Thymus (tissue), 11 donors: ENCODE measurements at regions not wholly inside any gene's neighbourhood (a gene's known extent, or its start where the extent isn't known, plus 50 kb on each side); places are given as distances from the start of the nearest gene placed in this dataset.

ENCODE experiments used
- DNase-seq, 9 donors: peaks; one replicate each; pipeline ENCODE4 v3.0.0-alpha.2; 2013; ENCODE audit warnings: low spot score in 9 of 9, low read depth in 6 of 9, missing footprints in 1 of 9
- H3K27ac ChIP-seq, 2 donors: one replicate each; pipeline ENCODE4 v1.5.1; 2013; ENCODE audit warnings: control low read depth in 1 of 2, low read depth in 1 of 2, low read length in 1 of 2, mild to moderate bottlenecking in 1 of 2, moderate library complexity in 1 of 2
- H3K27me3 ChIP-seq, 2 donors: one replicate each; pipeline ENCODE4 v1.5.1; 2013; ENCODE audit warnings: low read length in 1 of 2; ENCODE audit not compliant: control insufficient read depth in 2 of 2, insufficient read depth in 1 of 2
- H3K36me3 ChIP-seq, 2 donors: one replicate each; pipeline ENCODE4 v1.5.1; 2013; ENCODE audit warnings: low read length in 1 of 2, mild to moderate bottlenecking in 1 of 2, moderate library complexity in 1 of 2; ENCODE audit not compliant: control insufficient read depth in 2 of 2, insufficient read depth in 2 of 2
- H3K4me1 ChIP-seq, 2 donors: one replicate each; pipeline ENCODE4 v1.5.1; 2013; ENCODE audit warnings: low read length in 2 of 2; ENCODE audit not compliant: control insufficient read depth in 2 of 2, insufficient read depth in 2 of 2
- H3K4me3 ChIP-seq, 2 donors: one replicate each; pipeline ENCODE4 v1.5.1; 2013; ENCODE audit warnings: low read length in 2 of 2, control low read depth in 1 of 2, mild to moderate bottlenecking in 1 of 2
- H3K9me3 ChIP-seq, 2 donors: one replicate each; pipeline ENCODE4 v1.5.1; 2013; ENCODE audit warnings: low read length in 1 of 2, mild to moderate bottlenecking in 1 of 2; ENCODE audit not compliant: control insufficient read depth in 2 of 2, insufficient read depth in 1 of 2
- WGBS: extraction: QIAGEN DNeasy Blood & Tissue Kit; methylation state at CpG from one replicate; pipeline ENCODE4 v1.1.7; 2013; 5-methylcytosine and 5-hydroxymethylcytosine counted together
- donor health status: healthy.

DNA sequence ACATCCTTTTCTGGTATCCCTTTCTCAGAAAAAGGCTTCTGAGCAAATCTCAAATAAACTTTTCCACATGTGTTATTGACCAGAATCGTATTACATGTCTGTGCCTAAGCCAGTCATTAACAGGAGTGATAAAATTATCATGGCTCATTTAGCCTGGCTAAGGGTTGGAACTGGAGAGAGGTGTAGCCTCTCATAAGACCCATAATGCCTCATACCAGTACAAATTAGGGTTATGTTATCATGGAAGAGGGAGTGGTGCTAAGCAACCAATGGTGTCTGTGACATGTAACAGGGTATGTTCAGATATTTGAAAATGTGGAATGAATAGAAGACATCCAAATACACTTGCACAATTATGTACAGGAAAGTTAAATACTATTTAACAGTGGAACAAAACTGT is 99.6 kb upstream of the CCDC160 start:
- Histone ChIP-seq H3K36me3 (no peaks in the 10 kb centered on the region), H3K27ac (no peak overlapping the region), H3K27me3 (peaks cover 0 to 2% of the 10 kb centered on the region in 2 donors), H3K9me3 (no peaks in the 10 kb centered on the region), H3K4me3 (no peak overlapping the region), H3K4me1 (no peaks in the 10 kb centered on the region)
- no peak for DNase-seq
- WGBS: 94% methylated on average over 1 of the region's 1 CpG

DNA sequence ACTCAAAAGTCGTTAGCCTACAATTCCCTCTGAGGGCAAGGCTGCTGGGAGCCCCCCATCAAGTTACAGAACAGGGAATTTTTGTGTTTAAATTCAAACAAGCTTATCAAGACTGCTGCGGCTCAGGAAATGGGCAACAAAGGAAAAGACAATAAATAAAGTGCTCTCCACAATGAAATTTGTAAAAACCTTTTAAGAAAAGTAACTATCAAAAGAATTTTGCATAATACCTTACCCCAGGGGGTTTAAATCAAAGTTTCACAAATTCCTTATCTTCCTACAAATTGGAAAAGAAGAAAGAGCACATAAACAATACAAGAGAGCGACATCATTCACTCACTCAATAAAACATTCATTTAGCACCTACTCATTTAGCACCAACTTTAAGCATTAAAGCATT is 97.9 kb upstream of the CCDC160 start:
- 80% methylated on average over 3 of the region's 3 CpGs for WGBS
- Histone ChIP-seq H3K9me3 (no peaks in the 10 kb centered on the region), H3K4me1 (no peaks in the 10 kb centered on the region), H3K4me3 (no peak overlapping the region), H3K27ac (no peak overlapping the region), H3K36me3 (no peaks in the 10 kb centered on the region), H3K27me3 (peaks cover 0 to 2% of the 10 kb centered on the region in 2 donors)
- DNase-seq: no peak

DNA sequence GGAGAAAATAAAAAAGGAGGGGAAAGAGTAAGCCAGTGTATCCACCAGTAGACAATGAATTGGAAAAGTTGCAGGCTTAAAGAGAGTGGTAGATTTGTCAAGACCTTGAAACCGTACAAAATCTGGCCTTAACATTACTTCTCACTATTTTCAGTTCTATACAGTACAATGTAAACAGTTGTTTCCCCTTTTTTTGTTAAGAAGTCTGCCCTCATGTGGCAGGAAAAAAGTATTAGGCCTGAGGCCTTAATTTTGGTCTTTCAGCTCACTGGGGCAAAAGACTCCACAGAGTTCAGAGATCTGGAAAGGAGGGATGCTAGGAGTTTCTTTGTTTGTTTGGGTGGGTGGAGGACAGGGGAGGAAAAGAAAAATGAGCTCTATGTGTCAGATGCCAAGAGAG is 92.8 kb upstream of the CCDC160 start:
- Histone ChIP-seq H3K4me3 (no peak overlapping the region), H3K27ac (no peak overlapping the region), H3K36me3 (no peaks in the 10 kb centered on the region), H3K27me3 (no peaks in the 10 kb centered on the region), H3K4me1 (no peaks in the 10 kb centered on the region), H3K9me3 (no peaks in the 10 kb centered on the region)
- WGBS: 21% methylated on average over 1 of the region's 1 CpG
- peak in 6 of 9 donors; percentile 1 to 55 (median 10) for DNase-seq

DNA sequence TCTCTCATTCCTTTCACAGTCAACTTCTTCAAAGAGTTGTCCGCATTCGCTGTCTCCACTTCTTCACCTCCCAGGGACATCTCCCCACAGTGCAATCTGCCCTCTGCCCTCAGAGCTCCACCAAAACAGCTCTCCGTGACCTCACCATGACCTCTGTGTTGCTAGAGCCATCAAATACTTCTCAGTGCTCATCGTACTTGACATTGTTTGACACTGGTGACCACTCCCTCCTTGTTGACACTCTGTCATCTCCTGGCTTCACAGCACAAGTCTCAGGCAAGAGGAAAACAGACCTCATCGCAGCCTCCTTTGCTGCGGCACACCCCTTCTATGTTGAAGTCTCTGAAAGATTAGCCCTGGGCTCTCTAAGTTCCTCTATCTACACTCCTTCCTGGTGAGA is 90.5 kb upstream of the CCDC160 start:
- Histone ChIP-seq H3K36me3 (no peaks in the 10 kb centered on the region), H3K9me3 (no peaks in the 10 kb centered on the region), H3K4me3 (no peak overlapping the region), H3K27ac (no peak overlapping the region), H3K4me1 (no peaks in the 10 kb centered on the region), H3K27me3 (no peaks in the 10 kb centered on the region)
- 96% methylated on average over 6 of the region's 6 CpGs for WGBS
- no peak for DNase-seq

DNA sequence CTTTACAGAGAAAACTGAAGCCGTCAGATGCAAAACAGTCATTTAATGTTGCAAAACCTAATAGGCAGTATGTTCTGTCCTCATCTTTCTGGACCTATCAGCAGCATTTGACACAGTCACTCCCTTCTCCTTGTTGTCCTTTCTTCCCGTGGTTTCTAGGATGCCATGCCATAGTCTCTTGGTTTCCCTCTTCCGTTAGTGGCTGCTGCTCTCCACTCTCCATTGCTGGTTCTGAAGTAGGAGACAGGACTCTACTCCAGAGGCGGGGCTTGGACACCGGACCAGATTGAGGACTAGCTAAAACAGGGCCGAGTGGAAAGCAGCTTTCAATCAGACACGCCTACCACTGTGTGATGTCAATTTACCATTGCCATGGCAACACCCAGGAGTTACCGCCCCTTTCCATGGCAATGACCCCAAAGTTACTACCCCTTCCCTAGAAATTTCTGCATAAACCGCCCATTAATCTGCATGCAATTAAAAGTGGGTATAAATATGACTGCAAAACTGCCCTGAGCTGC is 88.8 kb upstream of the CCDC160 start:
- Histone ChIP-seq H3K36me3 (no peaks in the 10 kb centered on the region), H3K4me1 (no peaks in the 10 kb centered on the region), H3K9me3 (no peaks in the 10 kb centered on the region), H3K4me3 (no peak overlapping the region), H3K27me3 (no peaks in the 10 kb centered on the region), H3K27ac (no peak overlapping the region)
- 89% methylated on average over 9 of the region's 9 CpGs for WGBS
- no peak for DNase-seq

DNA sequence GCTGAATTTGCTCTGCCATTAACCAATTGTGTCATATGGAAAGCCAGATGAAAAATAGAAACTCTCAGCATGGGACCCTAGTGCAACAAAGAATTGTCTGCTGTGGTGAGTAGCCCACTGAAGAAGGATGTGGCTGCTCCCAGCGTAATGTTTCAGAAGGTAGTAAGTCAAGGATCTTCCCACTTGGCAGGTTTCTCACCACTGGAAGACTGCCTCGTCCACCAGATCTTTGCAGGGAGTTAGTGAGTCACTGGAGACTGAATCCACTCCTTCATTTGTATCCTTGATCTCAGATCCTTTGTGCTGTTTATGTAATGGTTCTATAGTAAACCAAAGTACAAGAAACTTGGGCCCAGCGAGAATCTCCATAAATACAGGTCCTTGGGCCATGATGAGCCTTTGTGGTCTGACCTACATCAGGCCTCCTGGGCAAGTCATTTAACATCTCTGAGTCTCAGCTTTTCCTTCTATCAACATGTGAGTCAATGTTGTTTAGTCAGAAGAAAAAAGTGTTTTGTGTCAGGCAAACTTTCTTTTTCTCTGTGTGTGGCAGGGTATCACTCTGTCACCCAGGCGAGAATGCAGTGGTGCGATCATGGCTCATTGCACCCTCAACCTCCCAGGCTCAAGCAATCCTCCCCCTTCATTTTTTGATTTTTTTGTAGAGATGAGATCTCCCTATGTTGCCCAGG is 78.0 kb upstream of the CCDC160 start:
- no peak for DNase-seq
- no peak overlapping the region for H3K4me3 ChIP-seq
- 97% methylated on average over 5 of the region's 5 CpGs for WGBS
- no peaks in the 10 kb centered on the region for H3K4me1 ChIP-seq
- H3K9me3 ChIP-seq: no peaks in the 10 kb centered on the region
- H3K36me3 ChIP-seq: no peaks in the 10 kb centered on the region
- no peaks in the 10 kb centered on the region for H3K27me3 ChIP-seq
- no peak overlapping the region for H3K27ac ChIP-seq

DNA sequence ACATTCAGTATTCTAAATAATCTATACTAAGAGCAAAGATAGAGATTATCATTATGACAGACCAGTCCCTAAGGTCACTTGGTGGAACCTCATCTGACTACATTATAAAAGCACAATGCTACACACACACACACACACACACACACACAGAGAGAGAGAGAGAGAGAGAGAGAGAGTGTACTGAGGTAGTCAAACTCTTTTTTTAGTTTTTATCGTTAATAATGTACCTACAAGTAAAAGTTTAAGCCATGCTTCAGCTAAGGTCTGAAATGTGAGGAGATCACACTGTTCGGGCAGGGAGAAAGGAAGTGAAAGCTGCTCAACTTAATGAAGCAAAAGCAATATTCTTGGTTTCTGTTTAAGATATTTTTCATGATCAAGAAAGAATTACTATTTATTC is 75.8 kb upstream of the CCDC160 start:
- DNase-seq: no peak
- H3K4me3 ChIP-seq: no peak overlapping the region
- WGBS: 56% methylated on average over 2 of the region's 2 CpGs
- H3K9me3 ChIP-seq: no peaks in the 10 kb centered on the region
- no peaks in the 10 kb centered on the region for H3K27me3 ChIP-seq
- H3K36me3 ChIP-seq: no peaks in the 10 kb centered on the region
- H3K4me1 ChIP-seq: no peaks in the 10 kb centered on the region
- H3K27ac ChIP-seq: no peak overlapping the region

DNA sequence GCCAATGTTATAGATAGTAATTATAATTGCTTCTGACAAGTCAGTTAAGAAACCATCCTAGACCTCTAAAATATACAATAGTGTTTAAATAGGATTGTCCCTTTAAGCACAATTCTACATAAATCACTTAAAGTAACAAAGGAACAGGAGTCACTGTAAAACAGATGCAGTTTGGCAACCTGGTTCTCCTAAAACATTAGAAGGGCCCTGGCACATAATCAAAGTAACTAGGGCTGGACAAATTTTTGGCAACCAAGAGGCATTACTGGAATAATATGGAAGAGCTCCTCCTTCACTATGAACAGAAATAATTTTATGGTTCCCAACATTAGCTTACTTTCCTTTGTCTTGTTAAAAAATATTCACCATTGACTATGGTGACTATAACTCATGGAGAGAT is 75.0 kb upstream of the CCDC160 start:
- Histone ChIP-seq H3K27me3 (no peaks in the 10 kb centered on the region), H3K9me3 (no peaks in the 10 kb centered on the region), H3K36me3 (no peaks in the 10 kb centered on the region), H3K4me3 (no peak overlapping the region), H3K27ac (no peak overlapping the region), H3K4me1 (no peaks in the 10 kb centered on the region)
- no peak for DNase-seq

DNA sequence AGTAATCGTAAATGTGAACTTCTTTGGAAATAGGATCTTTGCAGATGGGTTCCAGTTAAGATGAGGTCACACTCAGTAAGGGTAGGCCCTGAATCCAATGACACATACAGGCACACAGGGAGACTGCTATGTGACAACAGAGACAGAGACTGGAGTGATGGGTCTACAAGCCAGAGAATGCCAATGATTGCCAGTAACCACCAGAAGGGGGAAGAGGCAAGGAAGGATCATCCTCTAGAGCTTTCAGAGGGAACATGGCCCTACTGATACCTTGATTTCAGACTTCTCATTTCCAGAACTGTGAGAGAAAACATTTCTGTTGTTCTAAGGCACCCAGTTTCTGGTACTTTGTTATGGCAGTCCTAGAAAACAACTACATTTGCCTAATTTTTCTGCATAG is 73.1 kb upstream of the CCDC160 start:
- no peak for DNase-seq
- no peaks in the 10 kb centered on the region for H3K4me1 ChIP-seq
- H3K4me3 ChIP-seq: no peak overlapping the region
- H3K9me3 ChIP-seq: no peaks in the 10 kb centered on the region
- no peaks in the 10 kb centered on the region for H3K27me3 ChIP-seq
- H3K36me3 ChIP-seq: peaks cover 0 to 3% of the 10 kb centered on the region in 2 donors
- 100% methylated on average over 1 of the region's 1 CpG for WGBS
- no peak overlapping the region for H3K27ac ChIP-seq
